ENCODE measurements at regions not wholly inside any gene's neighbourhood (a gene's known extent, or its start where the extent isn't known, plus 50 kb on each side); places are given as distances from the start of the nearest gene placed in this dataset.
"Not testable (repeated sequence)": the region's sequence is repeated elsewhere in the genome, so short reads cannot be mapped to it uniquely, and the experiment has no call there.

- intact Hi-C loops (cut with micrococcal nuclease), result no loop called here
These were observed 151.2 kb downstream of the MATN1 start for GRCh38 chr1:30572192-30572591.

GRCh38 chr1:30571380-30571779 is 152.0 kb downstream of the MATN1 start:
- intact Hi-C loops (cut with micrococcal nuclease), result no loop called here

GRCh38 chr1:30569384-30569783 is 154.0 kb downstream of the MATN1 start:
- intact Hi-C loops (cut with micrococcal nuclease), result no loop called here

- intact Hi-C loops (cut with micrococcal nuclease), result no loop called here
These were observed 160.8 kb downstream of the MATN1 start for GRCh38 chr1:30562559-30562958.

- intact Hi-C loops (cut with micrococcal nuclease), result no loop called here
These were observed 171.8 kb downstream of the MATN1 start for GRCh38 chr1:30551603-30552002.

- intact Hi-C loops (cut with micrococcal nuclease), result no loop called here
These were observed 172.8 kb downstream of the MATN1 start for GRCh38 chr1:30550365-30551220.

GRCh38 chr1:30549872-30550271 is 173.5 kb downstream of the MATN1 start:
- intact Hi-C loops (cut with micrococcal nuclease), result not testable (repeated sequence)

GRCh38 chr1:30548294-30548693 is 175.1 kb downstream of the MATN1 start:
- intact Hi-C loops (cut with micrococcal nuclease), result no loop called here

GRCh38 chr1:30547326-30547725 is 176.1 kb downstream of the MATN1 start:
- intact Hi-C loops (cut with micrococcal nuclease), result not testable (repeated sequence)

GRCh38 chr1:30545365-30545764 is 178.0 kb downstream of the MATN1 start:
- intact Hi-C loops (cut with micrococcal nuclease), result no loop called here

GRCh38 chr1:30541721-30542485 is 181.5 kb downstream of the MATN1 start:
- intact Hi-C loops (cut with micrococcal nuclease), result no loop called here

GRCh38 chr1:30540611-30541192 is 182.7 kb downstream of the MATN1 start:
- intact Hi-C loops (cut with micrococcal nuclease), result no loop called here

- intact Hi-C loops (cut with micrococcal nuclease), result no loop called here
These were observed 183.5 kb downstream of the MATN1 start for GRCh38 chr1:30539884-30540283.

- intact Hi-C loops (cut with micrococcal nuclease), result no loop called here
These were observed 184.2 kb downstream of the MATN1 start for GRCh38 chr1:30538993-30539867.

- intact Hi-C loops (cut with micrococcal nuclease), result no loop called here
These were observed 185.0 kb downstream of the MATN1 start for GRCh38 chr1:30538226-30538992.

- intact Hi-C loops (cut with micrococcal nuclease), result no loop called here
These were observed 186.1 kb downstream of the MATN1 start for GRCh38 chr1:30537279-30537678.

- intact Hi-C loops (cut with micrococcal nuclease), result no loop called here
These were observed 186.9 kb downstream of the MATN1 start for GRCh38 chr1:30536530-30536929.

GRCh38 chr1:30535595-30536325 is 187.6 kb downstream of the MATN1 start:
- intact Hi-C loops (cut with micrococcal nuclease), result no loop called here

- intact Hi-C loops (cut with micrococcal nuclease), result no loop called here
These were observed 188.8 kb downstream of the MATN1 start for GRCh38 chr1:30534551-30534940.

All from T-helper 2 cell treated with Interferon-gamma antibody and Interleukin-4, amounts not matched to agents 100 ng/mL and 5 ng/mL, for 36 hours (primary cell).